ENCODE measurements at regions not wholly inside any gene's neighbourhood (a gene's known extent, or its start where the extent isn't known, plus 50 kb on each side); places are given as distances from the start of the nearest gene placed in this dataset.

- no peak for TF ChIP-seq POLR2AphosphoS5 (IDR thresholded peaks at IDR 0.05)
- TF ChIP-seq POLR2A (IDR thresholded peaks at IDR 0.05; ENCODE audit: low read depth): no peak
These were observed 962.1 kb downstream of the GRIK2 start for GRCh38 chr6:102355578-102355977.

Data from esophagus muscularis mucosa (tissue), 2 donors.